Esophagus muscularis mucosa (tissue), 4 donors: ENCODE measurements at regions not wholly inside any gene's neighbourhood (a gene's known extent, or its start where the extent isn't known, plus 50 kb on each side); places are given as distances from the start of the nearest gene placed in this dataset.

Source experiments
- CTCF ChIP-seq, 3 experiments: fragments of 200-600 bp in 2 of 3; fragments of 450-650 bp in 1 of 3; sonication (generic) in 2 of 3; IDR thresholded peaks; one replicate each; pipeline ENCODE4 v1.5.1; 2017 to 2019; ENCODE audit warnings: antibody characterized with exemption in 3 of 3, mild to moderate bottlenecking in 2 of 3, moderate library complexity in 1 of 3
- EP300 ChIP-seq: sonication (generic); formaldehyde crosslinking; IDR thresholded peaks from one replicate; pipeline ENCODE4 v1.6.1; 2017; ENCODE audit warnings: antibody characterized with exemption
- POLR2A ChIP-seq: fragments of 450-650 bp; IDR thresholded peaks from one replicate; pipeline ENCODE4 v1.6.1; 2017; ENCODE audit warnings: antibody characterized with exemption, moderate library complexity, mild to moderate bottlenecking, low read depth

- TF ChIP-seq CTCF (IDR thresholded peaks at IDR 0.05) (no peak), POLR2A (no peak), EP300 (no peak)
These were observed 88.9 kb upstream of the SERPINE2 start for GRCh38 chr2:224127871-224128501.
